HG02798 (cell line): ENCODE measurements at regions not wholly inside any gene's neighbourhood (a gene's known extent, or its start where the extent isn't known, plus 50 kb on each side); places are given as distances from the start of the nearest gene placed in this dataset.
"Not testable (repeated sequence)": the region's sequence is repeated elsewhere in the genome, so short reads cannot be mapped to it uniquely, and the experiment has no call there.

Experiments used
- ATAC-seq: cut with Tn5 transposase; IDR thresholded peaks from one replicate; pipeline ENCODE4 v1.9.1; 2021; ENCODE audit warnings: mild to moderate bottlenecking; ENCODE audit not compliant: unreplicated experiment, poor library complexity

DNA sequence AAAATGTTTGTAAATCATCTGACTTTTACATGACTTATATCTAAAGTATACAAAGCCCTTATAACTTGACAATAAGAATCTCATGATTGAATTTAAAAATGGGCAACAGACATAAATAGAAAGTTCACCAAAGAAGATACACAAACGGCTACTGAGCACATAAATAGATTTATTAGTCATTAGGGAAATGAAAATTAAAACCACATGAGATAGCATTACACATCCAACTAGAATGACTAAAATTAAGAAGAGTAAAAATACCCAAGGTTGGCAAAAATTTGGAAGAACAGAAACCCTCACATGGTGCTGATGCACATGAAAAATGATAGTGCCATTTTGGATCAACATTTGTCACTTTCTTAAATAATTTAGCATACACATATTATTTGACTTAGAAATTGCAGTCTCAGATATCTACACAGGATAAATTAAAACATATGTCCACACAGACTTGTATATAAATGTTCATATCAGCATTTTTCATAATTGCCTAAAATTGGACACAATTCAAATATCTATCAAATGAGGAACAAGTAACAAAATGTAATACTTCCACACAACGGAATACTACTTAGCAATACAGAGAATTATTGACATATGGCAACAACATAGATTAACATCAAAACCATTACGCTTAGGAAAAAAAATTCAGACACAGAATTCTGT lies 359.1 kb upstream of the DAB2 start:
- no peak for ATAC-seq

DNA sequence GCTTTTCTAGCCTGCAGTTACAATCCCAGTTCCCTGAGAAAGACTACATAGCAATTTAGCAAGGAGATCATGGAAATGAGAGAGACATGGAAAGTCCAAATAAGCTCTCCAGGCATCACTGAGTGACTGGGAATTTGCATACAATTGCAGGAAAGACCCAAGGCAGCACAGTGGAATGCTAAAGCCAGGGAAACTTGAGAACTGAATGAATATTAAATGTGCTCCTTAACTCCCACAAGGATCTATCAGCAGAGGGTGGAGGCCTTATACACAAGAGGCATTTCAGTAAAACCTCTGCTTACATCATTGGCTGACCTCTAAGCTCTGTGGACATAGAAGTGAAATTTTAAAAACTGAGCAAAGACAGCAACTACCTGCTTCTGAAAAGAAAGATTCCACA lies 355.6 kb upstream of the DAB2 start:
- ATAC-seq = no peak

DNA sequence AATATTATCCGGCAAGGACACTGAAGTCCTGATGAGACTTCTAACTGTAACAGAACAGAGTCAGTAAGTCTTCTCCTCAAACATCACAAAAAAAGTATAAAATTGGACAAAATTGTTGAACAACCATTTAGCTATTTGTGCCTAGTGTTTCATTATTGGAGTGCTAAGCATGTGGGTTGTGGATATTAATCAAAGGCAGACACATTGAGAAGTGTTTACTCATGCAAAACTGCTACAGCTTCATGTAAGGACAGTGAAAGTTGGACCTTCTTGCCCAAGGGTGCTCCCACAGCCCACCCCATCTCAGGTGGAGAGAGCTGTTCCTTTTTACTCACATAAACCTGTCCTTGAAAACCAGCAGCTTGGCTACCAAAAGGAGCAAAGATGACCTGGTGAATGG lies 355.1 kb upstream of the DAB2 start:
- ATAC-seq = no peak

DNA sequence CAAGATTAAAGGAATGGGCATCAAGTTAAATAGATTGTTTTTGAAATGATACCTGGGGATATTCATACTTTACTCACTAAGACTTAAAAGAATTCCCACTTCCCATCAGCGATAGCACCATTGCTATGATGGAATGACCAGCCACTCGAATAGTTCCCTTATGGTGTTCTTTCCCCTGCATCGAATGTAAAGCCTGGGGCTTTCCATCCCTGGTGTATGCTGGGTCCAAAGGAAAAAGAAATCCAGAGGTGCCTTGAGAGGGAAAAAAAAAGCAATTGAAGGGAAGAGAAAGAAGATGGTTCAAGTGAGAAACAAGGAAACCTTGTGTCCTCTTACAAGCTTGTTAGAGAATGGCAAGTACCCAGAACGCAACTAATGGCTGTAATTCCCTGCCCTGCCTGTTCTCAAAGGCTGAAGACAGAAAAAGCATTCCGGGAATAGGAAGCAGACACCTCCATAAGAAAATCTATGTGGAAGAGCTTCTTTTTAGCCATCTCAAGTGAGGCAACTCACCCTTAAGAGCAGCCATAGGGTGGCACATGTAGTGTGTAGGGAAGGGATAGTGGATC lies 351.1 kb upstream of the DAB2 start:
- ATAC-seq = no peak

DNA sequence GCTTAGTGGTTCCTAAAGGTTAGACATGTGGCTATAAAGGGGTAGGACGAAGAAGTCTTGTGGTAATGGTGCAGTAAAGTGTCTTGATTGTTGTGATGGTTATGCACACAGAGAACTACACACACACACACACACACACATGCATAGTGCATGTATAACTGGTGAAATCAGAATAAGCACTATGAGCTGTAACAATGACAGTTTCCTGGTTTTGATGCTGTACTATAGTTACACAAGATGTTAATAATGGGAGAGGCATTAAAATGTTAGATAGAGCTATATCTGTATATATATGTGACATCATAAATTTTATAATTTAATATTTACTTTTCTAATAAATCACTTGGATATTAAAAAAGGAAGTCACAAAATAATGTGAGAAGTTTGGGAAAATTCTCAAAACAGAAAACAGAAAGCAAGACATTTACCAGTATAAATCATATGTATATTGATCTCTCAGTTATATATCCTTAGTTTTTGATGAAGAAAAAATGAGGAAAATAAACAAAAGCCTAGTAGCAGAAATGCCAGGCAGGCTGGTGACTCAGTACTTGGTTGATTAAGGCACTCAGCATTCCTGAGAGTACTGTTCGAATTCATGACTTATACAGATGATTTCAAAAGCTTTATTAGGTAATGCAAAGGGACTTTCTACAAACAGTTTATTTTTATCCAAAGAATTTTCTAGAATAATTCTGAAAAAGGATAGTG lies 350.5 kb upstream of the DAB2 start:
- ATAC-seq = no peak

DNA sequence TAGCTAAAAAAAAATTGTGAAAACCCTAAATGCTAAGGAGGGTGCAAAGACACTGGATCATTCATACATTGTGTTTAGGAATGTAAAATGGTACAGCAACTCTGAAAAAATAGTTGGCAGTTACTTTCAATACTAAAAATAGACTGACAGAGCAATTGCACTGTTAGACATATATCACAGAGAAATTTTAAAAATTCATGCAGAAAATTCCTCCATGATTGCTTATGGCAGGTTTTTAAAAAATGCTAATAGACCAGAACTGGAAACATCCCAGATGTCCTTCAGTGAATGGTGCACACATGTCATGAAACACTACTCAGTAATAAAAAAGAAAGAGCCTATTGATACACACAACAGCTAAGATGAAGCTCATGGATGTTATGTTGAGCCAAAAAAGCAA lies 349.8 kb upstream of the DAB2 start:
- ATAC-seq = no peak

DNA sequence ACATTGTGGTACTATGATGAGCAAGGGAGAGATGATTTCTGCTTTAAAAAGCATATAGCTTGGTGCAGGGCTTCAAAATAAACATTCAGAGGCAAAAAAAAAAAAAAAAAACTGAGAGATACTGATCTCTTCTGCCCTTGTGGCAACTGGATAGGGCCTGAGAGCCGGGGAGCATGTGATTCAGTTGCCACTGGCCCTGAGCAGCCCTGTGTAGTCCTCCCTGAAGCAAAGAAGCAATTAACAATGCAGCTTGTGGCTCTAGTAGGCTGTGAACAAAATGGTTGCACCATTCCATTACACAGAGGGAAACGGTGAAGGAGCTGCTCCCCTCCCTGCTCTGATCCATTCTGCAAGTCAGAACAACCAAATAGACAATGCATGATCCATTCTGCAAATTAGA lies 347.5 kb upstream of the DAB2 start:
- ATAC-seq = no peak

DNA sequence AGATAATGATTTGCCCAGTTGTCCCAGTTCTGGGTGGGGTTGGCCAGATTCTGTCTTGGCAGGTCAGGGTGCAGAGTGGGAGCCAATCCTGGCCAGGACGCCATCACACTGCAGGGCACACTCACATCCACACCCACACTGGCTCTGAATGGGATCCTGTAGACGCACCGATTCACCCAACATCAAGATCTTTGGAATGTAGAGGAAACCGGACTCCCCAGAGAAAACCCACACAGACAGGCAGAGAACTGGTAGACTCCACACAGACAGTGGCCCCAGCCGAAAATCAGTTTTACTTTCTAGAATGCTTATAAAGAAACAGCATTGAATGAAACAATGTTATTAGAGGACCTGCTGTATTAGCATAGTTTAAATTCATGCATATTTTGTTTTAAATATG lies 343.1 kb upstream of the DAB2 start:
- ATAC-seq = no peak

DNA sequence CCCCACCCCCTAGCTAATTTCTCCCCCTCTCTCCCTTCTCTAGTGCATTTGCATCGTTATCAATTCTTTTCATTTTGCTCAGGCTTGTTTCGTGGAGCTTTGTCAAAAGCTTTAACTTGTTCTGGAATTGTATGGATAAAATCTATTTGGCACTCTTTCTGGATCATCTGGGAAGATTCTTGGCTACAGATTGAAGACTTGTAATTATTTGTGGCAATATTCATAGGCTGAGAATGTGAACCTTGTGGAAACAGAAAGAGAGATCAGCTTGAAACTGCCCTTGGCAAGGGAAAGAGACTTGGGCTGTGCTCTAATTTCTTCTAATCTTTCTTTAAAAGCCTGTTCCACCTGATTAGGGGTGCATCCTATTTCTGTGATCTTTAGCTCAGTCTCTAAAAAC lies 340.6 kb upstream of the DAB2 start:
- no peak for ATAC-seq

DNA sequence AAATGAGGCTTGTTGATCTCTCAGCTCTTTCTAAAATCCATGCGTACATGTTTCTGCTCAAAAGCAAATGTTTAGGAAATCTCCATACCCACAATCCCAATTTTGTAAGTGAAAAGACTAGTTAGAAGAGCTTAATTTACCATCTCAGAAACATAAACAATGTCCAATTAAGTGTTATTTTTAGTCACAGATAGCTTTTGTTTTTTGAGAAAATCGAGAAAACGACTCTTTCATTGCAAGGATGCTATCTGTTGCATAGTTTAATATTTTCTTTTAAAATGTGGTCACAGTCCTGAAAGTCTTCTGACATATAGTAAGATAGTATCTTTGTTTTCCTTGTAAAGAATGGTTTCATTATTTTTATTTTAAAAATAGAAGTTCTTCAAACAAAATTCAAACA lies 338.0 kb upstream of the DAB2 start:
- ATAC-seq = no peak

DNA sequence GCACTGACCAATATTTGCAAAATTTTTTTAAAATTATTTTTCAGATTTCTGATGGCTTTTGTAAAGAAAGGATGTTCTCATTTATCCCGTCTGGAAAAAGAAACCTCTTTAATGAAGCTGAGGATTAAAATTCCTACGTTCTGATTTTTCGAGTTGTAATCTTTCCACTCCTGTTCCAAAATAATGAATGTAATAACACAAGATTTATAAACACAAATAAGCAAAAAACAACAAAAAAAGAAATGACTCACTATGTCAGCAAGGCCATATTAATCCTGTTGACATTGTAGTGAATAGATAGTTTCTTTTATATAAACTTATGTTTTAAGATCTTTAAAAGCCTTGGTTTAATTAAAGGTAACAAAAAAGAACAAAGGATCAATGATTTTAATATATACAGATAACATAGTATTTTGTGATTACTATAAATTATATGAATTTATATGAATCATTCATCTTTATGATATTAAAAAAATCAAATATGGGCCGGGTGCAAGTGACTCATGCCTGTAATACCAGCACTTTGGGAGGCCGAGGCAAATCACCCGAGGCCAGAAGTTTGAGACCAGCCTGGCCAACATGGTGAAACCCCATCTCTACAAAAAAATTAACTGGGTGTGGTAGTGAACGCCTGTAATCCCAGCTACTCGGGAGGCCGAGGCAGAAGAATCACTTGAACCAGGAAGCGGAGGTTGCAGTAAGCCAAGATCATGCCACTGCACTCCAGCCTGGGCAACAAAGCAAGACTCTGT lies 336.6 kb upstream of the DAB2 start:
- no peak for ATAC-seq

DNA sequence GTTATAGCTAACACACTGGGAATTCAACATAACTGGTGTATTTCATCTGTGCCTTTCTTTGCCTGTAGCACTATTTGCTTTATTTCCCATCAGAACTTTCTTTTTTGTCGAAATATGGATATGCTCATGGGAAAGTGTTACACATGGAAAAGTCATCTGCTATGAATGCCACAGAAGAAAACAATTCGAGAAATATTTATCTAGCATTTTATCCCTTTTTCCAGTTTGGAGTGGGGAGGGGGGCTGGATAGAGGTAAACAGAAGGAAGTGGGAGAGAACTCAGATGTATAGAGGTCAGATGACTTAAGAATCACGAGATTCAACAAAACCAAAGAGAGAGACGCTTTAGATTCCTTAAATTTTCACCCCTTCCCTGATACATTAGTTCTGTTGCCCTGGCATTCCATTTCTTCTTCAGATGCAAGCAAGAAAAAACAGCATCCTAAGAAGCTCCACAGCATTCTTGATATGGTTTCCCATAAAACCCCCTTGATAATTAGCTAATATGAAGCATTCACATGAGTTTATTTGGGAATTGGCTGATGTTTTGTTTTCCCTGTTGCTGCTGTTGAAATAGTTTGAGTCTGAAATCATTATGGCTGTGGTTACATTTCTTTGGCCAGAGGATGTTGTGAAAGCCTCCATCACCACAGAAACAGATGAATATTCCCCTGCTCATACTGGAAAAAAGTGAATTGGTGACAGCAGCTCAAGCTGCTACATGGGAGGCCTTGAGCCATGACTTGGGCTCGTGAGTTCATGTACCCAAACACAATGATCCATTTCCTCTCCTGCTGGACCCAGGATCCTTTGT lies 335.8 kb upstream of the DAB2 start:
- ATAC-seq = no peak

DNA sequence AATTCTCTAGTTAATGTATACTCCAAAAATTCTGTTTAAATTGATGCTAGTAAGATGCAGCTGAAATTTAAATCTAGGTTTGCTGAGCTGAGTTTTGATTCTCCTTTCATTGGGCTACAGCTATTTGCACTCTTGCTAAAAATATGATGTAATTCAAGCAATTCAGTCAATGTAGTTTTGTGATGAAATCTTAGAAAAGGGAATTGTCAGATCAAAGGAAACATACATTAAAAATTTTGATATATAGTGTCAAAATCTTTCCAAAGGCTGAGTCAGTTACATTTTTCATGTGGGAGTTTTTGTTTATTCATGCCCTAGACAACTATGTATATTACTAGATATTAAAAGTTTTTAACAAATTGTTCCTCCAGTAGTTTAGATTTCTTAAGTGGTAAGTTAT lies 334.9 kb upstream of the DAB2 start:
- ATAC-seq = no peak

DNA sequence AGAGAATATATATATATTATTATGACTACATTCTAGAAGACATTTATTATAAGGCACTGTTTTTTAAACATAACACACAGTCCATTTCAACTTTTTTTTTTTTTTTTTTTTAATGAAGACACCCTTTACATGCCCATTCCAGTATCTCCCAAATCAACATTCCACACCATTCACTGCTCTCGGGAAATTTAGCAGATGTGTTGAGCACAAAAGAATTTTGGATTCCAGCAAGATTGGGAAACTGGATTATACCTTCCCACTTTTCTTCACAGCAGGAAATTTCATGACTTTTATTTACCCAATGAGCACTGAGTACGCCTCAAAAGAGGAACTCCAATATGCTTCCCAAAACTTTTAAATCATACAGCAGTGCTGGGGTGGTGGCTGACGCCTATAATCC lies 333.6 kb upstream of the DAB2 start:
- ATAC-seq = no peak

DNA sequence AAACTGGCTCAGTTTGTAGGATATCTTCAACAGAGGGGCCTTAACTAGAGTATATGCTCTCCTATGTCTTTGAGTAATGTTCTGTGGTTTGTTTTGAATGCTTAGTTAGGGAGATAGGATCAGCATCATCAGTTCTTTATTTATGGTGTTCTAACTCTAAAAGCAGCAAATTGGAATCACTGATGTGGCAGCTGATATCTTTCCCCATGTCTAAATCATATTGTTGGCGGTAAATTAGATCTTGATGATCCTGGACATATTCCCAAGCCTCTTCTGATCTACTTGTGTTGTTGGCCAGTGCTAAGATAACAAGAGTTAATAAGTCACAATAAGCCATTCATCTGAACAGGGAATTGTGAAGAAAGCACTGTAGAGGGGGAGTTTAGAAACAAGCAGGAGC lies 332.4 kb upstream of the DAB2 start:
- no peak for ATAC-seq

DNA sequence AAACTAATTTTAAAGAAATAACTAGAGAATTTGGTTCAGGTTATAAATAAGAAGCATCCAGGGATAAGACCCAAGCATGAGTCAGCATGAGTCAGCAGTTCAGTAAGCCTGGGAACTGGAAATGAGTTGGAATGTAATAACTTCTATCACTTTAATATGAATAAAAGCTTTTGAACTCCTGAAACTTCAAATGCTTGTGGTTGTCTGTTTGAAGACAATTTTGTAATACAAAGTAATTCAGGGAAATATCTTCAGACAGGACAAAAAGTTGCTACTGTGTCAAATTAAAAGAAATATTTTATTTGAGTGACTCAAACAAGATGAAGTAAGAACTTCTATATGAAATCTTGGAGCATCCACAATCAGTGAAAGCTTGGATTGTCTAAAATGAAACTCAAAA lies 331.2 kb upstream of the DAB2 start:
- no peak for ATAC-seq

DNA sequence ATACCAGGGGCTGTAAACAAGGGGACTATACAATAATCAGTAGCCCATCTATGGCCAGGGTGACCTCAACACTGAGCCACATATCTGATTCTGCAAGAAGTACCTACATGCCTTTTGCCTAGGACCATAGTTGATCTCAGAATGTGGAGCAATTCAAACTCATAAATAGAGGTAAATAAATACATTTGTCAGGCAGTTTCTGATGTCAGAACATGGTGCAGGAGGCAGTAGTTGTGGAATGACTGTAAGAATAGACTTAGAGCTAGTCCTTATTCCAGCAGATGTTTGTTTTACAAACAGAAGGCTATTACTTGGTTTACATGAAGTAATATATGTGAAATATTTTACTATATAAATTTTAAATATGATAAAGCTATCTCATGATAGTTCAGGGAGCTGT lies 330.7 kb upstream of the DAB2 start:
- ATAC-seq = no peak

DNA sequence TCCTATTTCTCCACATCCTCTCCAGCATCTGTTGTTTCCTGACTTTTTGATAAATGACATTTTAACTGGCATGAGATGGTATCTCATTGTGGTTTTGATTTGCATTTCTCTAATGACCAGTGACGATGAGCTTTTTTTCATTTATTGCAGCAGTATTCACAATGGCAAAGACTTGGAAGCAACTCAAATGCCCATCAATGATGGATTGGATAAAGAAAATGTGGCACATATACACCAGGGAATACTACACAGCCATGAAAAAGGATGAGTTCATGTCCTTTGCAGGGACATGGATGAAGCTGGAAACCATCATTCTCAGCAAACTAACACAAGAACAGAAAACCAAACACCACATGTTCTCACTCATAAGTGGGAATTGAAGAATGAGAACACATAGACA lies 329.0 kb upstream of the DAB2 start:
- ATAC-seq = not testable (repeated sequence)

DNA sequence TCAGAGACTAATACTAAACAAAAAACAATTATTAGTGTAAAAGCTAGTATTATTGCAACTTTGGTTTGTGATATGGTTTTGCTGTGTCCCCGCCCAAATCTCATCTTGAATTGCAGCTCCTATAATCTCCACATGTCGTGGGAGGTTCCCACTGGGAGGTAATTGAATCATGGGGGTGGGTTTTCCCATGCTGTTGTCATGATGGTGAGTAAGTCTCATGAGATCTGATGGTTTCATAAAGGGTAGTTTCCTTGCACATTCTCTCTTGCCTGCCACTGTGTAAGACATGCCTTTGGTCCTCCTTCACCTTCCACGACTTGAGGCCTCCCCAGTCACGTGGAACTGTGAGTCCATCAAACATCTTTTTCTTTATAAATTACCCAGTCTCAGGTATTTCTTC lies 325.9 kb upstream of the DAB2 start:
- no peak for ATAC-seq

DNA sequence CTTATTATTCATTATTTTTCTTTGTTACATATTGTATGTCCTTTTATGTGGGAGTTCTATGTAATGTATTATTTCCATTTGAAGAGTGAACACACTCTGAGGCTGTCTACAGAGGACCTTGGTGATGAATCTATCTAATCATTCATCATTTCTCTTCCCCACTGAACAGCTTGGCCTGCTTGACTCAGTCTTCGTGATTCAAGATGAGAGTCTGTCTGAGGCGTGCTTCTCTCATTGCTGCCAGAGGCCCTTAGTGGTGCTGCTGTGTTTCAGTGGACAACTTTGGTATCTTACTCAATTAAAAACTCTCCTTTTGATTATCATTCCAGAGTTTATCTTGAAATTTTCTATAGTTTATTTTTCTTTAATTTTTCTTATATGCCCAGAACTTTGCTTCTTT lies 318.1 kb upstream of the DAB2 start:
- ATAC-seq = no peak

DNA sequence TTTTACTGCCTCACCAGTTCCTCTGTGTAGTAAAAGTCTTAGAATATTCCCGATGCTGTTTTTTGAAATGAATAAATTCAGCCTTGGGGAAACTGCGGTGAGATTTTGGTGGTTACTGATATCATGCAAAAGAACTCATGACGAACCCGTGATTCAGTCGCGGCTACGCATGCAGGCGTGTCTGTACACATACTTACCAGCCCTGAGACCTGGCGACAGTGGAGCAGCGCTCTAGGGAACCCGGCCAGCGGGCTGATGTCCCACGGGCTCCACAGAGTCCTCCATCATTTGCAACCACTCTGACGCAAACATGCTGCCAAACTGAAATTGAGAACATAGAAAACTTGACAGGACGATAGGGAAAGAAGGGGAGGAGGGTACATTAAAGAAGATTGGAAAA lies 315.6 kb upstream of the DAB2 start:
- ATAC-seq = no peak
